Common myeloid progenitor, CD34-positive (primary cell): ENCODE measurements at regions not wholly inside any gene's neighbourhood (a gene's known extent, or its start where the extent isn't known, plus 50 kb on each side); places are given as distances from the start of the nearest gene placed in this dataset.

Experiments
- CTCF ChIA-PET: fragments of 350-600 bp; sonication (Branson Sonifier 250); formaldehyde crosslinking; loops from one replicate; lab custom pipeline; 2021; ENCODE audit warnings: antibody characterized with exemption; lab: Charles Lee
- POLR2A ChIA-PET: fragments of 350-600 bp; sonication (Branson Sonifier 250); formaldehyde crosslinking; loops from one replicate; lab custom pipeline; 2021; ENCODE audit warnings: antibody characterized with exemption; lab: Charles Lee
- DNase-seq, 3 donors: peaks; one replicate each; pipeline versions ENCODE4 v3.0.0 to v3.0.0-alpha.2; 2013
- H3K27ac ChIP-seq, 2 experiments: 1 replicate in 1 of 2; 2 replicates in 1 of 2; pipeline ENCODE4 v1.7.0; 2013; ENCODE audit warnings: inconsistent platforms in 2 of 2, low read length in 2 of 2, mild to moderate bottlenecking in 2 of 2, low read depth in 1 of 2, moderate library complexity in 1 of 2; ENCODE audit not compliant: severe bottlenecking in 2 of 2, insufficient read depth in 1 of 2, poor library complexity in 1 of 2
- H3K27me3 ChIP-seq, 5 experiments: replicated peaks in 2 of 5; 1 replicate in 3 of 5; 2 replicates in 2 of 5; pipeline versions ENCODE4 v1.6.1 to v1.7.0; 2013; ENCODE audit warnings: low read length in 4 of 5, mild to moderate bottlenecking in 2 of 5, moderate library complexity in 2 of 5, inconsistent platforms in 1 of 5; ENCODE audit not compliant: insufficient read depth in 5 of 5, control insufficient read depth in 4 of 5
- H3K36me3 ChIP-seq, 4 experiments: 1 replicate in 2 of 4; 2 replicates in 2 of 4; pipeline versions ENCODE4 v1.6.1 to v1.7.0; 2013; ENCODE audit warnings: low read length in 3 of 4, control low read depth in 1 of 4, mild to moderate bottlenecking in 1 of 4; ENCODE audit not compliant: control insufficient read depth in 4 of 4, insufficient read depth in 4 of 4
- H3K4me1 ChIP-seq, 4 experiments: 1 replicate in 3 of 4; 2 replicates in 1 of 4; pipeline versions ENCODE4 v1.6.1 to v1.7.1; 2013; ENCODE audit warnings: low read length in 3 of 4, mild to moderate bottlenecking in 3 of 4, control low read depth in 1 of 4, inconsistent platforms in 1 of 4, moderate library complexity in 1 of 4; ENCODE audit not compliant: control insufficient read depth in 4 of 4, insufficient read depth in 4 of 4; ENCODE audit errors: control extremely low read depth in 1 of 4
- H3K4me3 ChIP-seq, 7 experiments: 1 replicate in 4 of 7; 2 replicates in 3 of 7; pipeline versions ENCODE4 v1.5.1 to v1.7.0; 2013; ENCODE audit warnings: mild to moderate bottlenecking in 7 of 7, low read length in 6 of 7, moderate library complexity in 6 of 7, inconsistent platforms in 2 of 7, low read depth in 2 of 7, control low read depth in 1 of 7; ENCODE audit not compliant: insufficient read depth in 4 of 7, control insufficient read depth in 1 of 7; ENCODE audit errors: extremely low read depth in 1 of 7
- H3K9me3 ChIP-seq, 5 experiments: 1 replicate in 4 of 5; 2 replicates in 1 of 5; pipeline versions ENCODE4 v1.6.1 to v1.7.1; 2013; ENCODE audit warnings: low read length in 4 of 5, mild to moderate bottlenecking in 2 of 5, inconsistent platforms in 1 of 5, low read depth in 1 of 5, moderate library complexity in 1 of 5; ENCODE audit not compliant: control insufficient read depth in 4 of 5, insufficient read depth in 2 of 5; ENCODE audit errors: control extremely low read depth in 1 of 5
- WGBS: methylation state at CpG from one replicate; pipeline ENCODE4 v1.1.5; 2013; ENCODE audit not compliant: insufficient coverage; 5-methylcytosine and 5-hydroxymethylcytosine counted together

- Histone ChIP-seq H3K4me1 (no peaks in the 10 kb centered on the region), H3K27ac (no peak overlapping the region), H3K9me3 (no peaks in the 10 kb centered on the region), H3K4me3 (no peak overlapping the region), H3K27me3 (no peaks in the 10 kb centered on the region), H3K36me3 (no peaks in the 10 kb centered on the region)
- ChIA-PET CTCF (no interaction called here), POLR2A (no interaction called here)
- DNase-seq: no peak
- WGBS: 100% methylated on average over 1 of the region's 5 CpGs
Observed at GRCh38 chr14:29169408-29169807, 402.8 kb downstream of the FOXG1 start.

- ChIA-PET CTCF (no interaction called here), POLR2A (no interaction called here)
- H3K4me1 ChIP-seq: no peaks in the 10 kb centered on the region
- H3K27me3 ChIP-seq: no peaks in the 10 kb centered on the region
- H3K27ac ChIP-seq: no peak overlapping the region
- no peaks in the 10 kb centered on the region for H3K36me3 ChIP-seq
- no peak overlapping the region for H3K4me3 ChIP-seq
- no peak for DNase-seq
- no peaks in the 10 kb centered on the region for H3K9me3 ChIP-seq
- WGBS: 100% methylated on average over 1 of the region's 2 CpGs
Observed at GRCh38 chr14:29175706-29176105, 409.1 kb downstream of the FOXG1 start.

GRCh38 chr14:29176876-29177275, 410.3 kb downstream of the FOXG1 start:
- Histone ChIP-seq H3K27ac (no peak overlapping the region), H3K4me3 (no peak overlapping the region), H3K36me3 (no peaks in the 10 kb centered on the region), H3K27me3 (no peaks in the 10 kb centered on the region), H3K4me1 (no peaks in the 10 kb centered on the region), H3K9me3 (no peaks in the 10 kb centered on the region)
- DNase-seq: no peak
- POLR2A ChIA-PET: no interaction called here
- CTCF ChIA-PET: no interaction called here
- WGBS: 100% methylated on average over 1 of the region's 2 CpGs

- H3K27ac ChIP-seq: no peak overlapping the region
- no peak overlapping the region for H3K4me3 ChIP-seq
- ChIA-PET CTCF (no interaction called here), POLR2A (no interaction called here)
- WGBS: no CpG with 5 or more reads among the region's 1 CpG
- no peaks in the 10 kb centered on the region for H3K36me3 ChIP-seq
- H3K27me3 ChIP-seq: no peaks in the 10 kb centered on the region
- DNase-seq: no peak
- H3K4me1 ChIP-seq: no peaks in the 10 kb centered on the region
- H3K9me3 ChIP-seq: no peaks in the 10 kb centered on the region
Observed at GRCh38 chr14:29178971-29179370, 412.4 kb downstream of the FOXG1 start.

GRCh38 chr14:29191092-29191491, 424.5 kb downstream of the FOXG1 start:
- Histone ChIP-seq H3K4me3 (no peak overlapping the region), H3K27ac (no peak overlapping the region), H3K36me3 (no peaks in the 10 kb centered on the region), H3K27me3 (no peaks in the 10 kb centered on the region), H3K4me1 (no peaks in the 10 kb centered on the region), H3K9me3 (no peaks in the 10 kb centered on the region)
- no peak for DNase-seq
- ChIA-PET CTCF (no interaction called here), POLR2A (no interaction called here)

- POLR2A ChIA-PET: no interaction called here
- no peaks in the 10 kb centered on the region for H3K36me3 ChIP-seq
- CTCF ChIA-PET: no interaction called here
Observed at GRCh38 chr14:29197557-29197956, 431.0 kb downstream of the FOXG1 start.

GRCh38 chr14:29205658-29206057, 439.1 kb downstream of the FOXG1 start:
- no CpG with 5 or more reads among the region's 2 CpGs for WGBS
- CTCF ChIA-PET: no interaction called here
- H3K27ac ChIP-seq: no peak overlapping the region
- no peak for DNase-seq
- H3K27me3 ChIP-seq: no peaks in the 10 kb centered on the region
- POLR2A ChIA-PET: no interaction called here
- H3K4me1 ChIP-seq: no peaks in the 10 kb centered on the region
- H3K4me3 ChIP-seq: no peak overlapping the region
- H3K36me3 ChIP-seq: no peaks in the 10 kb centered on the region
- H3K9me3 ChIP-seq: no peaks in the 10 kb centered on the region

More at GRCh38 chr14:29197557-29197956, 431.0 kb downstream of the FOXG1 start:
- no peaks in the 10 kb centered on the region for H3K9me3 ChIP-seq
- H3K4me1 ChIP-seq: no peaks in the 10 kb centered on the region
- H3K27ac ChIP-seq: no peak overlapping the region
- H3K4me3 ChIP-seq: no peak overlapping the region
- H3K27me3 ChIP-seq: no peaks in the 10 kb centered on the region
- no CpG with 5 or more reads among the region's 1 CpG for WGBS
- DNase-seq: no peak
